T1000 (cell line): ENCODE measurements at regions not wholly inside any gene's neighbourhood (a gene's known extent, or its start where the extent isn't known, plus 50 kb on each side); places are given as distances from the start of the nearest gene placed in this dataset.

ENCODE experiments used
- DNase-seq: peaks from one replicate; lab custom pipeline; 2025; ENCODE audit warnings: mixed read lengths; lab: John Stamatoyannopoulos, UW

DNA sequence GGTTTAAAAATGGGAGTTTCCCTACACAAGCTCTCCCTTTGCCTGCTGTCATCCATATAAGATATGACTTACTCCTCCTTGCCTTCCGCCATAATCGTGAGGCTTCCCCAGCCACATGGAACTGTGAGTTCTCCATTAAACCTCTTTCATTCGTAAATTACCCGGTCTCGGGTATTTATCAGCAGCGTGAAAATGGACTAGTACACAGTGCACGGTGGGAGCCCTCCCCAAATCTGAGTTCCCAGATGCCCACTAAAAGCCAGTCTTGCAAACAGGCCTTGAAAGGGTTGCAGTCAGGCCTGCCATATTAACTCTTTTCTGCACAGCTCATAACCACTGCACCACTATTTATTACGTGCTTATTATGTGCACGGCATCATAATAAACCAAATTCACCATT is 400.9 kb downstream of the PRDM2 start:
- DNase-seq, result no peak

GRCh38 chr1:14102180-14102579 is 402.2 kb downstream of the PRDM2 start:
- no peak for DNase-seq

GRCh38 chr1:14103878-14104430 is 404.0 kb downstream of the PRDM2 start:
- DNase-seq, result no peak

- DNase-seq, result no peak
Observed at GRCh38 chr1:14106126-14106525, 406.1 kb downstream of the PRDM2 start.

GRCh38 chr1:14106679-14107313 is 406.8 kb downstream of the PRDM2 start:
- DNase-seq, result no peak

GRCh38 chr1:14108356-14109275 is 408.6 kb downstream of the PRDM2 start:
- DNase-seq, result no peak

- no peak for DNase-seq
Observed at GRCh38 chr1:14109276-14109635, 409.3 kb downstream of the PRDM2 start.

DNA sequence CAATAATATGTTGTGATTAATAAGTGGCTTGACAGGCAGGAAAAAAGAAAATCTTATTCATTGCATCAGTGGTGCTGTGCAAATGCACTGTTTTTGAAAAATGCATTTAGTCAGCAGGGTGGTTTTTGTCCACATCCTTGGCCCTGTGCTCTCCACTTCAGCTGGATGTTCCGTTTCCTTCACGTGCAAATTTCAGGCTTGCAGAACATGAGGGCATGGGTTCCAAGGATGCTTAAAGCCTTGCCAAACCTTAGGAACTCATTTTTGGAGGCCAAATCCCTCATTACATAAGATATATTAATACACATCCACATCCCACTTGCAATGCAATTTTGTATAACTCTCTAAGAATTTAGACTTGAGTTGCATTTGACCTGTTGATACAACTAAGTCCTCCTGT is 410.1 kb downstream of the PRDM2 start:
- DNase-seq, result no peak

DNA sequence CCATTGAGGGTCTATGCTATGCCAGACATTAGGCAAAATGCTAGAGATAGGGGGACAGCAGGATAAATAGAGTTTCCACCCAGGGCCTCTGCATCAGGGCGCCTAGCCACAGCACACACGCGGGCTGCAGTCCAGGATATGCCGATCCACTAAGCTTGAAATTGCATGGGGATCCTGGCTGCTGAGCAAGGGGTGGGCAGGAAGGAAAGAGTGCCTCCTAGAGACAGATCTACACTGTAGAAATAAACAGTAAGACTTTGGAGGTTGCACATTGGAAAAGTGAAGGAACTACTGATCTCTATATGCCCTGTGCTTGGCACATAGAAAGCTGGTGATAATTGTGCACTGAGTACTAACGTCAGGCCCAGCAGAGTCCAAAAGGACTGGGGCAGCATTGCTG is 411.1 kb downstream of the PRDM2 start:
- DNase-seq, result no peak

GRCh38 chr1:14112613-14113012 is 412.6 kb downstream of the PRDM2 start:
- no peak for DNase-seq

- no peak for DNase-seq
Observed at GRCh38 chr1:14113271-14113670, 413.3 kb downstream of the PRDM2 start.

GRCh38 chr1:14113841-14114567 is 414.0 kb downstream of the PRDM2 start:
- DNase-seq, result no peak

- no peak for DNase-seq
Observed at GRCh38 chr1:14115976-14116375, 416.0 kb downstream of the PRDM2 start.

GRCh38 chr1:14117700-14118099 is 417.7 kb downstream of the PRDM2 start:
- DNase-seq, result no peak

- no peak for DNase-seq
Observed at GRCh38 chr1:14118691-14119485, 418.9 kb downstream of the PRDM2 start.

DNA sequence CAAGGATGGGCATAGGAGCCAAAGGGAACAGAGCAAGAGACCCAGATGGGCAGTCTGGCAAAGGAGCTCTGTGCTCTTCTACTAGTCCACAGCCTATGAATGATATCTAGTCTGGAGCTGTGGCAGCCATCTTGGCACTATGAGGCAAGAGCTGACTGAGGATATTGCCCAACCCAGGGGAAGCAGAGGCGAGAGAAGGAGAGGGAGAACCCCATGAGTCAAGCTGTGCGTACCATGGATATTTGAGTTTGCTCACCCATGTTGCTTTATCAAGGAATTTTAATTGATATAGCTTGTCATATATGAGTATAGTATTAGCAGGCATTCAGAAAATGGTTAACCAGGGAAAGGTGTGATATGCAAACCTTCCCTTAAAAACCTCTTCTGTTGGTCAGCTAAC is 420.9 kb downstream of the PRDM2 start:
- no peak for DNase-seq

- DNase-seq, result no peak
Observed at GRCh38 chr1:14128096-14128495, 428.1 kb downstream of the PRDM2 start.

DNA sequence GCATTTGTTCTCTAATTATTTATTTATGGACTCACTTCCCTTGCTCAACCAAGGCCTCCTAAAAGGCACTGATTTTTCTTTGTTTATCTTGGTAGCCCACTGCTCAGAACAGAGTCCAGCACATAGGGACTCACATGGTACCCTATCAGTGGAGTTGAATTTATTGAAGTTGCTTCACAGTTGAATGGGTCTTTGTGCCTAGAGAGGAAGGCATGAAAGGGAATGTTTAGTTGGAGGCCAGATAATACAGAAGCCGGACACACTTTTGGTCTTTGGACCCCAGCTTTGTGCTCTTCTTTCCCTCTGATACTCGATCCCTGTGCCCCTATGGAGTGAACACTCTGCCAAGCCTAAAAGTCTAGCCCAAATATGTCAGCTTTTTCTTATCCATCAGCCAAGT is 429.0 kb downstream of the PRDM2 start:
- no peak for DNase-seq

- DNase-seq, result no peak
Observed at GRCh38 chr1:14135070-14135469, 435.1 kb downstream of the PRDM2 start.

DNA sequence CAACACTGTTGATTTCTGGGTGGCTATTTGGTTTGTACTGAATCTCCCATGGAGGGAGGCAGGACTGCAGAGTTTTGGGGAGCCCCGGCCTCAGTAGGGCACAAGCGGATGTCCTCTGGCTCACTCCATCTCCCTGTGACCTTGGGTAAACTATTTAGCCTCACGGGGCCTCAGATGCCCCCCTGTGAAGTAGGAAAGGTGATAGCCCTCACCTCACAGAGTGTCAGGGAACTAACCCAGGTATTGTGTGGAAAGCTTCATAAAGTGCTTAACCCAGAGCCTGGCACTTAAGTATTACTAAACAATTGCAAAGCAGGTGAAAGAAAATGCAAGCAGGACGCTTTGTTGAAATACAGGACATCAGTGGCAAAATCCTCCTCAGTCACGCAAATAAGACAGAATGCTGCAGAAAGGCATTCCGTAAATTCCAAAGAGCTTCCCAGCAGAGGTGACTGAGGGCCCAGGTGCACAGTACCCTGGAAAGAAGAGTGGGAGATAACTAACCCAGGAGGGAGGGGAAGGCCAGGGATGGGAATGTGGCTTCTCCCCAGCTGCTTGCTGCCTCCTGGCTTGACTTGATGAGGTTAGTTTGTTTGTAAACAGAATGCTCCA is 436.3 kb downstream of the PRDM2 start:
- DNase-seq, result no peak

DNA sequence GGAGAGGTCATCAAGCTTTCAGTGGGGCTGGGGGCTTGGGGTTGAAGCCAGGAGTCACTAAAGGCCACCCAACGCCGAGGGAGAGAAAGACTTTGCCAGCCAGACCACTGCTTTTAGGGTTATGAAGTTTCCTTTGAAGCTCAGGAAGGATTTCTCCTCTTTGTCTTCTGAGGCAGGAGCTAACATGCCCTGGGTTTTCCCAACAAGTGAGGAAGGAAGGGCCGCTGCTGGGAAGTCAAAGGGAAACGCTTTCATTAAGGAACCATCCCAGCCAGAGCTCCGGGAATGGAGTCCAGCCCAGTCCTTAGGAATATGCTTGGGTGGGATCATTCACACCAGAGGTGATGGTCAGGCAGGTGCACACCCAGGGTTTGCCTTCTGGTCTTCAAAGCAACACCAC is 436.9 kb downstream of the PRDM2 start:
- no peak for DNase-seq
